Activated CD8-positive, alpha-beta memory T cell treated with anti-CD3 and anti-CD28 coated beads, Interleukin-2, amount 50 U/mL, for 48 hours (primary cell): ENCODE measurements at regions not wholly inside any gene's neighbourhood (a gene's known extent, or its start where the extent isn't known, plus 50 kb on each side); places are given as distances from the start of the nearest gene placed in this dataset.

Source experiments
- DNase-seq: peaks from one replicate; pipeline ENCODE4 v3.0.0-alpha.2; 2020

DNA sequence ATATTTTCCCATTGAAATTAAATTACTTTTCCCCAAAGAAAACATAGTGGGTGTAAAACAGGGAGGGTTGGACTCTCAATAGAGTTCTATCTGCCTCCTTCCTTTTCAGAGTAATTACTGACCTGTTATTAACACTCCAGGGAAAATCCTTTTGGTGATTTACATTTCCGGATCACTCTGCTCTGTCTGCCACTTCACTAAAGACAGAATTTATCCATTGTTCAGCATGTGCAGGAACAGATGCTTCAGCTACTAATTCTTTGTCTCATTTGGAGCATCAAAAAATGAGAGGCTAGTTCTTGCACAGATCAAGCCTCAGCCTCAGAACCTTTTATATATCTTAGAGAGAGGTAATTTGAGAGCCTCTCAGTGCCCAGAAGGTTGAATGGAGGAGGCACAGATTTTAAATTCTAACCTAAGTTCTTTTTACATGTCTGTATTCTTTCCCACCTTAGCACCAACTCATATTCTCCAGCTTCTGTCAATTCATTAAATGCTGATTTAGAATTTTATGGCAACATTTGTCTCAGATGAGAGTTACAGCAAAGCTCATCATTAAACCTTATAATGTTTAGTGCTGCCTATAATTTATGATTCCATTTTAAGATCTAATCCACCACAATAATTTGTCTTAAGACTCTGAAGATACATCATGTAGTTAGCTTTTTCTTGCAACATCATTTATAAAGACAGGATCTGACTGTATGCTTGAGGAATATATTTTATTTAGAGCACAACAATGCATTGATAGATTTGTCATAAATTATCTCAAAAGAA lies 1494.4 kb downstream of the STIM2 start:
- no peak for DNase-seq

DNA sequence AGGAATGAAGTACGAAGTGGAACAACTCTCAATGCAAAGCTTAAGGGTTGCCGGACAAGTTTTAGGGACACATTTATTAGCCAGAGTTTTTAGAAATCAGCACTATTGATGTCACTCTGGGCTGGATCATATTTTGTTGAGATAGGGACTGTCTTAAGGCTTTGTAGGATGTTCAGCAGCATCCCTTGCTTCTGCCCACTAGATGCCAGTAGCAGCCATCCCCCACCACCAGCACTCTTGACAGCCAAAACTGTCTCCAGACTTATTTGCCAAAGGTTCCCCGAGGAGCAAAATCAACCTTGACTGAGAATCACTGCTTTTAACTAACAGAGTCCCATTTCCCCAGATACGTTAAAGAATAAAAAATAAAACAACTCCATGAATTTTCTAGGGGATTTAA lies 1497.3 kb downstream of the STIM2 start:
- no peak for DNase-seq

DNA sequence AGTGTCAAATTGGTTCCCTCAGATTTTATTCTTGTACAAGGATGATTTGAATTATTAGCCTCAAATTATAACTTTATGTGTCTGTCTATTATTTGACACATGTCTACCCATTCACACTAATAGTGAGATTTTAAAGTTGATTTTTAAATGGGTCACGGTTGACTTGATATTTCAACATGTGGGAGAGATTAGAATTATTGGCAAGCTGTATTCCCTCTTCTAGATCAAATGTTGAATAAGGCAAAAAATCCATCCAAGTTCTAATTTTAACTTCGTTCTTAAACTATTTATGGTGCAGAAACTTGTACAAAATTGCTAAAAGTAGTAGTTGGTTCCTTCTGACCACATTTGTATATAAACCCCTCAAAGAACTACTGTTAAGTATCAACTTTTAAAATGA lies 1498.0 kb downstream of the STIM2 start:
- no peak for DNase-seq

DNA sequence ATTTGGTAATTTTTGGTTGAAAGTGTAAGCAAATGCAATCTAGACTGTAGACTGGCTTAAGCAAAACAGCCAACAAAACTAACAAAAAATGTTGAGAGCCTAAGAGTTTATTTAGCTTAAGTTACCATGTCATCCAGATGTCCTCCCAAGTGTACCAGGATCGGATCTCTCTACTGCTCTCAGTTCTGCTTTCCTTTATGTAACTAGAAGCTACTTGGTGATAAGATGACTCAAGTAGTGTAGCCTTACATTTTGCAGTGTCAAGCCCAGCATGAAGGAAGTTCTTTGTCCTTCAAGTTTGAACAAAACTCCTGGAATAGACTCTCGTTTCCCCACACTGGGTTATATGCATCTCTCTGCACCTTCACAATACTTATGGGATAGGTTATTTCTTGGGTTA lies 1500.0 kb downstream of the STIM2 start:
- no peak for DNase-seq

DNA sequence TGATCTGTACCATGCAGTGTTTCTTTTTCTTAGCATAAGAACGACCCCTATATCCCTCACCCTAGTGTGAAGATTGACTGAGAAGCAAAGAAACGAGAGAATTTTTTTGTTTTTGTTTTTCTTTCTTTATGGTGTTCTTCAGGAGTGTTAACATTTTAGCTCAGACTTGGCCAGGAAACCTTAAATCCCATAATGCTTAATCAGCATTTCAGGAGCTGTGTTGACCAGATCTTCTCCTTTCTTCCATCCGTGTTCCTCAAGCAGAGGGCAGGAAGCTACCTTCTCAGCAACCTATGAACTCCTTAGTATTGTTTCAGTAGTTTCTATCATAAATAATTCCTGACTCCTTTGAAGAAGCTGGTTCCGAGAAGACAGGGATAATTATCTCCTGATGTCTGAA lies 1501.5 kb downstream of the STIM2 start:
- no peak for DNase-seq

DNA sequence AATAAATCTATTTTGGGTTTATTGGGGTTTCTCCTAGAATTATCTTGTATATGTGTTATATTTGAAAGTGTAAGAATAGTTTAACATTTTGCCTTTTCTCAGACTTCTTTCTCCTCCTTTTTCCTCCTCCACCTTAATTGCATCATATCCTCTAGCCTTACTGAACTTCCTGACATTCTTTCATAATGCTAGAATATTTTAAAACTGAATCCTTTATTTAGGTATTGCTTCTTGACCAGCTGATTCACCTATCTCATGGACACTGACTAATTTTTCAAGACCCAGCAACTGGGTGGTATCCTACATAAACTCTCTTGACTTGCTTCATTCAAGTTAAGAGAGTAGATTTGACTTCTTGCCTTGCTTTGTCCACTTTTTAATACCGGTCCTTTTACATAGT lies 1508.9 kb downstream of the STIM2 start:
- DNase-seq = no peak

DNA sequence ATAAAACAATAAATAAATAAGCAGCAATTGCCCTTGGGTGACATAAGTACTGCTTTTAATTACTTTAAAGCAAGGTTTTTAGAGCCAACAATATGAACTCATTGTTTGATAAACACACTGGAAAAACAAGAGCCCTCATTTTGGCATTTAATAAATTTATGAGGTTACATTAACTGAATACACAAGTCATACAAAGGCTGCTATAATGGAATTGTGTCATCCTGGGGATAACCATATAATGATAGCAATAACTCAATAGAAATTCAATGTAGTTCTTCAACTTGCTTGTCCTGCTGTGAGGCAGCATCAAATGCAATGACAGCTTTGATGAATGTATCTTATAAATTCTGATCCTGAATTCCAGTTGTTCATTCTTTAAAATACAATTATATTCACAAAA lies 1512.5 kb downstream of the STIM2 start:
- no peak for DNase-seq

DNA sequence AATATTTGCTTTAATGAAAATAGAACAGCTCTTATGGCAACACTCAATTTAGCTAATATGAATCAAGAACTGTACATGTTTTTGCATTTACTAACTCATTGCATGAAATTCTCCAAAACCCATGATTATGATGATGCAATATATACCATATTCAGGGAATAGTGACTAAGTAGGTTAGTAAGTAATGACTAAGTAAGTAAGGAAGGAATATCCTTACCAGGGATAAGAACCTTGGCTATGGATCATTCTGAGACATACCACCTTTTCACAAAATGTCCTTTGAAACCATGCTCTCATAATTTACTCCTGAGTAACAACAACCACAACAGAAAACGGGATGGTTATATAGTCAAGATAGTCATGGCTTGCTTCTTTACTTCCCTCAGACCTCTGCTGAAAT lies 1513.0 kb downstream of the STIM2 start:
- DNase-seq = no peak

DNA sequence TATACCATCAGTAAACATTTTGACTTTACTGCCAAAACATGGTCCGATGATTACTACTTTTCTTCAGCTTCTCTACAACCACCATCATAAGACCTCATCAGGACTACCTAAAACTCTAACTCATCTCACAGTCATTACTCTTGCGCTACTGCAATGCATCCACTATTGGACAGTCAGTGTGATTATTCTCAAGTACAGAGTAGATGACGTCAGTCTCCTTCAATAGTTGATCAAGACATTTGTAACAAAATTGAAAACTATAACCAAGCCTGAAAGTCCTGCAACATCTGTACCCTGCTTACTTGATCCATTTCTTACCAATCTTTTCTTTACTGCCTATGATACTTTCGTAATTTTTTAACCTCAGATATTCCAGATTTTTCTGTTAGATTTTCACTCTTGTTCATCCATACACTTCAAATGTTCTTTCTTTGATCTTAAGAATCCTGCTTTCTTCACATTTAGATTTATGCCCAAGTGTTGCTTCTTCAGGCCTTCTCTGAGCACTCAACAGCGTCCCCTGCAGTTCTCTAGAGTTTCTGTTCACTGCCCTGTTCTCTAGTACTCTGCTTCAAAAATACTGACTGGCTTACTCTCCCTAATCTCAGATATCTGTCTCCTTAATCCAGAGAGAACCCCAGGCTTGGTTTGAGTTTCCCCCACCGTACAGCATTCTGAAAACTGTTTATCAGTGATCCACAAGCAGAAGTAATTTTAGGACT lies 1517.6 kb downstream of the STIM2 start:
- DNase-seq = no peak

DNA sequence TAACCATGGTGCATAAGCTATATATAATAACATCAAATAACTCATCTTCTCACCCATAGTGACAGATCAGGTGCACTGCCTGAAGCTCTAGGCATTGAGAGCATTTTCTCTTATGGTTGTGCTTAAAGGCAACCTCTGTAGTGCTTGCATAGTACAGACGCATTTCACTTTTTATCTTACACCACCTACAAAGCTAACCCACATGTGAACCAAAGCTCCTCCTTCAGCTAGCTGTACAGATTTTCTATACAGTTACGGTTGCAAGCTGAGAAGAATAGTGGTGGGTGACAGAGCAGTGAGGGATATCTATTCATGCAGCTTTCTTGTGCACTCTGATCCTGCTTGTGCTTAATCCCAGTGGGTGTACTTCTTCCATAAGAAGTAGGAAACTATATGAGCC lies 1525.2 kb downstream of the STIM2 start:
- no peak for DNase-seq

DNA sequence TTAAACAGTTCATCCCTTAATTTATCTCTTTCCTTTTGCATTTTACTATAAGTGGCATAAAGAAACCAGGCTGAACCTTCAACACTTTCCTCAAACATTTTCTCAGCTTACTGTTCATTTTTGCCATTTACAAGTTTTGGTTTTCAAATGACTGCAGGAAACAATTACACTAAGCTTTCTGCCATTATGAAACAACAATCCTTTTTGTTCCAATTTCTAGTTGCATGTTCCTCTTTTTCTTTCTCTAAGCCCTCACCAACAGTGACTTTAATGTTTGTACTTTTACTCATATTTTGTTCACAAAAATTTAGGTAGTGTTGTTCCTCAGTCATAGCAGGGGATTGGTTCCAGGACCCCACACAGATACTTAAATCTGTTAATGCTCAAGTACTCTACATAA lies 1526.1 kb downstream of the STIM2 start:
- no peak for DNase-seq

DNA sequence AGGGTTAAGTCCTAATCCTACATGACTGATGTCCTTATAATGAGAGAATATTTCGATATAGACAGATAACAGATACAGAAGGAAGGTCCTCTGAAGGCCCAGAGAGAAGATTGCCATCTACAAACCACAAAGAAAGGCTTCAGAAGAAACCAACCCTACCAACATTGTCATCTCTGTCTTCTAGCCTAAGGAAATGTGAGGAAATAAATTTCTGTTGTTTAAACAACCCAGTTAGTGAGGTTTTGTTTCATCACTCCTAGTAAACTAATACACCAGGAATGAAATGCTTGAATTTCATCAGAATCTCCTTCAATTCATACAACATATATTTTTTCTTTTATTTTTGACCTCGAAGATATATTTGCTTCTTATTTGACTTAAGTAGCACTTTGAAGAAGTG lies 1527.8 kb downstream of the STIM2 start:
- DNase-seq = no peak

DNA sequence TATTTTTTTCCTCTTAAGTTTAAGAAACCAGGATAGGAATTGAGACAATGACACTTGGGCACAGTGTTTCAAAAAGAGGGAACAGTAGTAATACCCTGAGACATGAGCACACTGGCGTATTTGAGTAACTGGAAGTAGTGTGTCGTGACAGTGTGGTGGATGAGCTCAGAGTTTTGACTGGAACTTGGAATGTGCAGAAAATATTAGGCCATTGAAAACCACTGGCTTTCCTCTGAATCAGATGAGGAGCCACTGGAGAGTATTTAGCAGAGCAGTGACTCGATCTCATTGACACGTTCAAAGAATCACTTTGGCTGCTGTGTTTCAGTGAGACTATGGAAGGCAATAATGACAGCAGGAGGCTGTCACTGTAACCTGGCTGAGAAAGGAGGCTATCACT lies 1531.2 kb downstream of the STIM2 start:
- DNase-seq = no peak

DNA sequence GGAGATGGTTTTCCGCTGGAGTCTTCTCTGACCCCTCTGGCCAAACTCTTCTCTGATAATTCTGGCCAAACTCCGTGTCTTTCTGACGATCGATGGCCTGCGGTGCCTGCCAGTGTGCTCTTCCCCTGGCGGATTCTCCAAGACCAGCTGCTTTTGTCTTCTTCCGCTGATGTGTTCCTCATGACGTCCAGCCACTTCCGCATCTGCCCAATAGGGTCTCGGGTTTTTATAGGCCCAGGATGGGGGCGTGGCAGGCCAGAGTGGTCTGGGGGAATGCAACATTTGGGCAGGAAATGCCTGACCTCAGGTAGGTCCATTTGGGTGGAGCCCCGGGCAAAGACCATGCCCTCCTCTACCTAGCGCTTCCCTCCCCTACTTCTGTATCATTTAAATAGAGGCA lies 1542.1 kb downstream of the STIM2 start:
- DNase-seq = no peak

DNA sequence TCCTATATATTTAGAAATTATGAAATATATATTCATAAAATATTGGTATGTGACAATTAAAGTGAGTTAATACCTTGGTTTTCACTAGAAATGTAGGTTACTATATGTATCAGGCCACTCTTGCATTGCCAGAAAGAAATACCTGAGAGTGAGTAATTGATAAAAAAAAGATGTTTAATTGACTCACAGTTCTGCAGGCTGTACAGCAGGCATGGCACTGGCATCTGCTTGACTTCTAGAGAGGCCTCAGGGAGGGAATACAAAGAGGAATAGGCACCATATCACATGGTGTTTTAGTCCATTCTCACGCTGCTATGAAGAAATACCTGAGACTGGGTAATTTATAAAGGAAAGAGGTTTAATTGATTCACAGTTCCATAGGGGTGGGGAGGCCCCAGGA lies 1560.6 kb downstream of the STIM2 start:
- no peak for DNase-seq

DNA sequence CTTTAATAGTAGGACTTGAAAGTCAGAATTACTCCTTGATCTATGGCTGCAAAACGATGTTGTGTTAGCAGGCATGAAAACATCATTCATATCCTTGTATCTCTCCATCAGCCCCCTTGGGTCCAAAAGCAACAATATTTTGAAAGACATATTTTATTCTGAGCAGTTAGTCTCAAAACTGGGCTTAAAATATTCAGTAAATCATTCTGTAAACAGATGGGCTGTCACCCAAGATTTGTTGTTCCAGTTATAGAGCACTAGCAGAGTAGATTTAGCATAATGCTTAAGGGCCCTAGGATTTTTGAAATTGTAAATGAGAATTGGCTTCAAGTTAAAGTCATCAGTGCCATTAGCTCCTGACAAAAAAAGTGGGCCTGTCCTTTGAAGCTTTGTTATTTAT lies 1565.6 kb downstream of the STIM2 start:
- no peak for DNase-seq

DNA sequence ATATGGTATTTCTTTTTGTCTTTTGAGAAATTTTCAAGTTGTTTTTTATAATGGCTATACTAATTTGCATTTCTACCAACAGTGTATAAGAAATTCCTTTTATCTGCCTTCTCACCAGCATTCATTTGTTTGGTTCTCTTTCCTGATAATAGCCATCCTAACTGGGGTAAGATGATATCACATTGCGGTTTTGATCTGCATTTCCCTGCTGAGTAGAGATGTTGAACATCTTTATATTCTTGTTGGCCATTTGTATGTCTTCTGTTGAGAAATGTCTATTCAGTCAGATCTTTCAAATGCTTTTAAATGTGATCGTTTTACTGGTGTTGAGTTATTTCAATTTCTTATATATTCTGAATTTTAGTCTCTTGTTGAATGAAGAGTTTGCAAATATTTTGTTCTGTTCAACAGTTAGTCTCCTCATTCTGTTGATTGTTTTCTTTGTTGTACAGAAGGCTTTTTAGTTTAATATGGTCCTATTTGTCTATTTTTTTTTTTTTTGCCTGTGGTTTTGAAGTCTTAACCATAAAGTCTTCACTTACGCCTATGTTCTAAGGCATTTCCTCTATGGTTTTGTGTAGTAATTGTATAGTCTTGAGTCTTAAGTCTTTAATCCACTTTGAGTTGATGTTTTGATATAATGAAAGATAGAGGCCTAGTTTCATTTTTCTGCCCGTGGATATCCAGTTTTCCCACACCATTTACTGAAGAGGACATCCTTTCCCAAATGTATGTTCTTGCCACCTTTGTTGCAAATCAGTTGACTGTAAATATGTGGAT lies 1566.9 kb downstream of the STIM2 start:
- DNase-seq = no peak

DNA sequence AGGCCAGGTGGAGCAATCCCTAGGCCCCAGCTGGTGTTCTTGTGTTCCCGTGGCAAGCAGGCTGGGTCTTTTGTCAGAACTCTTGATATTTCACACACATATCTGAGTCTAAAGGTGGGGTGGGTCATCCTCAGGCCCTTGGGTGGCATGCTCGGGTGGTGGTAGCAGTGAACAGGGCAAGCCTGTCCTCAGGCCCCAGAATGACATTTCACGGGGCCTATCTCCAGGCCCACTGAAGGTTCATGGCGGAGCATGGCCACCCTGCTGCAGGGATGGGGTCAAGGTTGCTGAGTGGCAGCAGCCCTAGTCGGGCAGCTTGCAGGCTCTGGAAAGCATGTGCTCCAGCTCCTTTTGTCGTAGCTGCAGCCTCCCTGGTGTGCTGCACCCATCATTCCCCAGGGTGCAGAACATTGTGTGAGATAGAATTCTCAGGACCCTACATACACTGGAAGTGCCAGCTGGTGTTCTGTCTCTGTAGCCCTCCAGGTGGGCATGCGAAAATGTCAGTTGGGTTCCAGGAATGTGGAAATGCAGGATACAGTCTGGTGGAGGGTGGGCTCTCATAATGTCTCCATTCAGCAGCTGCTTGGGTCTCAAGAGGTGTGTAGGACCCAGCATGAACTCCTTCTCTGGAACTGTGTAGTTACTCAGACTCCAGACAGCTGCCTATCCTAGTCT lies 1571.8 kb downstream of the STIM2 start:
- no peak for DNase-seq

DNA sequence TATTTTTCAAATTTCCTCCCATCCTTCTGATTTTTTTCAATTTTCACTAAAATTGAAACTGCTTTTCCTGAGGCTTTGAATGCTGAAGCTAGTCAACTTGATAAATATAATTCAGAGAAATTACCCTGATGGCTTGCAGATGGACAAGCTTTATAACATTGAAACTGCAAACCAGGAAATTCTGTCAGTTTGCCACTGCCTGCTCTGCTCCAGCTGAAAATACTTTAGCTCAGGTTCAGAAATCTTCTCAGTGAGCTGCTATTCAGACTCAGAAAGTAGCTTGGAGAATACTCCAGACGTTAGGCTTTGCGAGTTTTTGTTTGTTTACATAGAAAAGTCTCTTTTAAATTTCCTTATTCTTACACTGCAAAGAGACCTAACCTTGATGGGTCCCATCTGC lies 1574.7 kb downstream of the STIM2 start:
- DNase-seq = no peak

DNA sequence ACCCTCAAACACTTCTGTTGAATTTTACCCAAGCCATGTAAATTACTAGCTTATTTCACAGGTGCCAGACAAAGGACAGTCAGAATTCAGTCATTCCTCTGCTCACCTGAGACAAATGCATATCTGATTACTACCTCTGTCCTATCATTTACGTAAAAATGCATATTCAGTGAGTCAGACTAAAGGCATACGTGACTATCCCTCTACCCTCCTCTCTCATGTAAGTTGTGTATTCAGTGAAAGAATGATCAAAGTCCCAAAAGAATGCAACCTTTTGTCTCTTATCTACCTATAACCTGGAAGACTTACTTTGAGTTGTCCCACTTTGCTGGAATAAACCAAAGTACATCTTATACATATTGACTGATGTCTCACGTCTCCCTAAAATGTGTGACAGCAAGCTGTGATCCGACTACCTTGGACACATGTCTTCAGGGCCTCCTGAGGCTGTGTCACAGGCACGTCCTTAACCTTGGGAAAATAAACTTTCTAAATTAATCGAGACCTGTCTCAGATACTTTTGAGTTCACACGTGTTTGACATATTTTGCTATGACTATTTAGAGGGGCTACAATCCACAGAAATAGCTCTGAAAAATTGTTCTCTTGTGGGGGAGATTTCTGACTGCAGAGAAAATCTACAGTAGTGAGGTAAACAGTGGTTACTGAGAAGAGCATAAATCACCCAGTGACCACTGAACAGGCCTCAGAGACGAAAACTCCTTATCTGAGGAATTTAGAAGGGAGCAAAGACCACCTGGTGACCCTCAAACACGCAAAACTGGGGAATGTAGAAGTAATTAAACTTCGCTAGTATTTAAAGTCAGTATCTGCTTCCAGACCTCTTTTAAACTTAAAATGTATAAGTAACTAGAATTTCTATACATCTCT lies 1575.8 kb downstream of the STIM2 start:
- no peak for DNase-seq

DNA sequence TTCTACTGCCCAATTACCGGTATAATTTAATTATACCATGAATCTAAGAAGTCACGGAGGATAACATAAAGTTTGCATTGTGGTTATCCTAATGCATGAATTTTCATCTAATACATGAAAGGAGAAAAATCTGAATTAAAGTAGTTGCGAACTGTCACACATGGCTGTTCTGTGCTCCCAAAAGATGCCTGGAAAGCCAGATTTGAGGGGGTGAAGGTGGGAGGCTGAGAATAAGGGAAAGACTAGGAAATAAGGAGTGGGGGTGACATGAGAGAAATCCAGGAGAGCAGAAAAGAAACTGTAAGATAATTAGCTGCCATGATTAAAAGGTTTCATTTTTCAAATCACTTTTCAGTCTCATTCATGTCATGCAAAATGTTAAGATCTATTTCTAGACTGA lies 1582.7 kb downstream of the STIM2 start:
- no peak for DNase-seq

DNA sequence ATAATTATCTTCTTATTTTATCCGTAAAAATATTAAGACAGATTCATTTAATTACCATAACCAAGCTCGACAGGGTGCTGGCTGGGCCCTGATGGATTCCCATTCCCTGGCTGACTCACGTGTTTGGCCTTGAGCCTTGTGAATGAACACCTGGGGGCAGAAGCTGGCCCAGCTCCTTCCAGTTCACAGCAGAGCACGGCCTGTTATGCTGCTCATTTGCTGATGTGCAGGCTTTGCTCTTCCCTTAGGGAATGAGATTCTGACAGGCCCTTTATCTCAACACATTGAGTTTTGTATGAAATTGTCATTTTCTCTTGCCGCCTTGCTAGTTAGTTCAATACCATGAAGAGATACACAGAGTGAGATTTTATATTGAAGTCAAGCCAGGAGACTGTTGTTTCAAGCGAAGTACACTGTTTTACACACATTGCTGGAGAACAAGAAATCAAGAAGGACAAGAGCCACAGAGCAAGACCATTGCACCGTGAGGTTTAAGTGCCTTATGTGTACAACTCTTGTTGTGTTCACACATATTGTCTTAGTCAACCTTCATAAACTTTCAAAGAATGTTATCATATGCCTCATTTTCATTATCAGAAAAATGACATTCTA lies 1583.3 kb downstream of the STIM2 start:
- DNase-seq = no peak
